GM23338 (cell line): ENCODE measurements at regions not wholly inside any gene's neighbourhood (a gene's known extent, or its start where the extent isn't known, plus 50 kb on each side); places are given as distances from the start of the nearest gene placed in this dataset.

Source experiments
- ATAC-seq: fragments of 200-7000 bp; cut with Tn5 transposase; 3 replicates; pipeline ENCODE4 v1.9.1; 2020
- DNase-seq: peaks from one replicate; pipeline ENCODE4 v3.0.0-alpha.2; 2015; ENCODE audit warnings: low spot score
- H2AFZ ChIP-seq: fragments of 200-600 bp; sonication (generic); 2 replicates; pipeline ENCODE4 v1.8.0; 2016; ENCODE audit warnings: antibody characterized with exemption, mild to moderate bottlenecking, moderate library complexity
- H3F3A ChIP-seq: fragments of 200-600 bp; sonication (generic); replicated peaks from 2 replicates; pipeline ENCODE4 v1.8.0; 2017; ENCODE audit warnings: antibody characterized with exemption, mixed run types, low read depth
- H3K27ac ChIP-seq: fragments of 200-600 bp; sonication (generic); 2 replicates; pipeline ENCODE4 v1.6.1; 2016; ENCODE audit warnings: low read depth
- H3K27me3 ChIP-seq: fragments of 200-600 bp; sonication (generic); 2 replicates; pipeline ENCODE4 v1.8.0; 2016; ENCODE audit warnings: mild to moderate bottlenecking, mixed run types, moderate library complexity; ENCODE audit not compliant: insufficient read depth
- H3K36me3 ChIP-seq: fragments of 200-600 bp; sonication (generic); 2 replicates; pipeline ENCODE4 v1.8.0; 2016; ENCODE audit warnings: mild to moderate bottlenecking; ENCODE audit not compliant: insufficient read depth
- H3K4me1 ChIP-seq: fragments of 200-600 bp; sonication (generic); 2 replicates; pipeline ENCODE4 v1.8.0; 2016; ENCODE audit warnings: mild to moderate bottlenecking, moderate library complexity; ENCODE audit not compliant: insufficient read depth
- H3K4me2 ChIP-seq: fragments of 200-600 bp; sonication (generic); 2 replicates; pipeline ENCODE4 v1.7.1; 2017; ENCODE audit warnings: mixed run types
- H3K4me3 ChIP-seq: fragments of 200-600 bp; sonication (generic); 2 replicates; pipeline ENCODE4 v1.6.1; 2016; ENCODE audit warnings: mixed run types
- H3K79me2 ChIP-seq: fragments of 200-600 bp; sonication (generic); replicated peaks from 2 replicates; pipeline ENCODE4 v1.8.0; 2017; ENCODE audit warnings: mild to moderate bottlenecking; ENCODE audit not compliant: insufficient read depth
- H3K9me2 ChIP-seq: fragments of 200-600 bp; sonication (generic); 2 replicates; pipeline ENCODE4 v1.8.0; 2017; ENCODE audit not compliant: insufficient read depth
- H4K20me1 ChIP-seq: fragments of 200-600 bp; sonication (generic); replicated peaks from 2 replicates; pipeline ENCODE4 v1.8.0; 2017; ENCODE audit warnings: mild to moderate bottlenecking; ENCODE audit not compliant: insufficient read depth
- H3K27ac Mint-ChIP-seq: 2 replicates; pipeline ENCODE4 v1.8.0; 2020; ENCODE audit warnings: inconsistent platforms, mild to moderate bottlenecking, moderate library complexity, mixed read lengths
- H3K27me3 Mint-ChIP-seq: 3 replicates; pipeline ENCODE4 v1.8.0; 2022; ENCODE audit warnings: low read depth, mild to moderate bottlenecking, moderate library complexity, mixed read lengths, inconsistent platforms; ENCODE audit not compliant: insufficient read depth, poor library complexity
- H3K36me3 Mint-ChIP-seq: 3 replicates; pipeline ENCODE4 v1.8.0; 2021; ENCODE audit warnings: low read depth, mild to moderate bottlenecking, inconsistent platforms, moderate library complexity, mixed read lengths
- H3K4me1 Mint-ChIP-seq: 3 replicates; pipeline ENCODE4 v1.8.0; 2020; ENCODE audit warnings: mild to moderate bottlenecking, inconsistent platforms, mixed read lengths
- H3K4me3 Mint-ChIP-seq: 3 replicates; pipeline ENCODE4 v1.8.0; 2021; ENCODE audit warnings: moderate library complexity, mild to moderate bottlenecking, inconsistent platforms, mixed read lengths
- H3K9me3 Mint-ChIP-seq: 3 replicates; pipeline ENCODE4 v1.8.0; 2020; ENCODE audit warnings: moderate library complexity, mild to moderate bottlenecking, inconsistent platforms, mixed read lengths
- CREB1 ChIP-seq: fragments of 250-450 bp; sonication (Bioruptor Pico); IDR thresholded peaks from 2 replicates; pipeline ENCODE4 v1.5.0; 2020; ENCODE audit warnings: low read depth, mild to moderate bottlenecking, moderate library complexity
- EZH2 ChIP-seq: fragments of 200-600 bp; sonication (generic); IDR thresholded peaks from one replicate; pipeline ENCODE4 v1.8.0; 2017; ENCODE audit warnings: antibody characterized with exemption, mild to moderate bottlenecking, low read depth; ENCODE audit not compliant: unreplicated experiment
- EZH2phosphoT487 ChIP-seq: fragments of 200-600 bp; sonication (generic); IDR thresholded peaks from one replicate; pipeline ENCODE4 v1.8.1; 2018; ENCODE audit warnings: antibody characterized with exemption; ENCODE audit not compliant: unreplicated experiment
- JUNB ChIP-seq: IDR thresholded peaks from one replicate; pipeline ENCODE4 v1.6.1; 2016; ENCODE audit warnings: antibody characterized with exemption; ENCODE audit not compliant: unreplicated experiment
- NANOG ChIP-seq: IDR thresholded peaks from 2 replicates; pipeline ENCODE4 v1.6.1; 2016; ENCODE audit warnings: antibody characterized with exemption, borderline replicate concordance
- POLR2AphosphoS5 ChIP-seq: IDR thresholded peaks from 2 replicates; pipeline ENCODE4 v1.6.1; 2016; ENCODE audit warnings: antibody characterized with exemption, low read depth
- STAT1 ChIP-seq: IDR thresholded peaks from one replicate; pipeline ENCODE4 v1.6.1; 2016; ENCODE audit warnings: antibody characterized with exemption; ENCODE audit not compliant: unreplicated experiment
- ZNF114 ChIP-seq: fragments of 250-450 bp; sonication (Bioruptor Pico); IDR thresholded peaks from 2 replicates; pipeline ENCODE4 v1.5.0; 2020; ENCODE audit warnings: mild to moderate bottlenecking, moderate library complexity
- ZNF331 ChIP-seq: fragments of 250-450 bp; sonication (Bioruptor Pico); IDR thresholded peaks from 2 replicates; pipeline ENCODE4 v1.5.0; 2020; ENCODE audit warnings: low read depth, mild to moderate bottlenecking, moderate library complexity
- TF ChIP-seq, protein P1 (sequence below): IDR thresholded peaks from 2 replicates; pipeline ENCODE4 v1.6.1; 2016; ENCODE audit warnings: antibody characterized with exemption
- TF ChIP-seq, protein P2 (sequence below), 2 experiments: fragments of 200-600 bp in 1 of 2; sonication (generic) in 1 of 2; conservative IDR thresholded peaks; 2 replicates each; pipeline versions ENCODE4 v1.5.1 to v1.6.1; 2016 to 2017; ENCODE audit warnings: antibody characterized with exemption in 2 of 2, low read depth in 2 of 2, mild to moderate bottlenecking in 2 of 2, moderate library complexity in 1 of 2
- TF ChIP-seq, protein P3 (sequence below): IDR thresholded peaks from one replicate; pipeline ENCODE4 v1.6.1; 2018; ENCODE audit warnings: antibody characterized with exemption; ENCODE audit not compliant: unreplicated experiment
- TF ChIP-seq, protein P4 (sequence below): fragments of 250-450 bp; sonication (Bioruptor Pico); IDR thresholded peaks from 2 replicates; pipeline ENCODE4 v1.5.0; 2020; ENCODE audit warnings: mild to moderate bottlenecking, moderate library complexity

DNA sequence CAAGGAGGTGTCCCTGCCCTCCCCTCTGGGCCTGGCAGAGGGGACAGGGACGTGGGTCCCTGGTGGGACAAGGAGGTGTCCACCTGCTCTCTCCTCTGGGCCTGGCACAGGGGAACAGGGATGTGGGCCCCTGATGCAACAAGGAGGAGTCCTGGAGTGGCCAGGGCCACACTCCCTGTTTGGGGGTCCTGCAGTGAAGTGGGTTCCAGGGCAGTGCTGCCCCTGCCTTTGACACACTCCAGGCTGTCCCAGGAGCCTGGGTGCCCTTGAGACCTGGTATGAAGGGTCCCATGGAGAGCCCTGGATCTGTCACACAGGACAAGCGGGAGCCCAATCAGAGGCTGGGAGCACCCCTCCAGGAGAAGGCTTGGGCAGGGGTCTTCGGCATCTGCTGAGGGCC, 75.8 kb upstream of the GPC1 start:
- Histone ChIP-seq H3K9me2 (no peaks in the 10 kb centered on the region), H3K4me2 (no peak overlapping the region), H3F3A (no peaks in the 10 kb centered on the region), H2AFZ (no peak overlapping the region), H3K27ac (no peak overlapping the region), H3K27me3 (no peaks in the 10 kb centered on the region), H4K20me1 (no peaks in the 10 kb centered on the region), H3K79me2 (no peaks in the 10 kb centered on the region), H3K36me3 (no peaks in the 10 kb centered on the region), H3K4me3 (no peak overlapping the region), H3K4me1 (no peaks in the 10 kb centered on the region)
- DNase-seq (no peak), ATAC-seq (no peak)
- Mint-ChIP-seq H3K36me3 (peaks cover 8% of the 10 kb centered on the region; the same call in 2 of the 3 replicates), H3K4me1 (peaks cover 6% of the 10 kb centered on the region; the same call in 2 of the 3 replicates), H3K27me3 (peaks cover 18% of the 10 kb centered on the region), H3K27ac (no peak overlapping the region), H3K9me3 (peaks cover 21% of the 10 kb centered on the region), H3K4me3 (no peak overlapping the region)
- TF ChIP-seq JUNB, result no peak
- no peak for TF ChIP-seq ZNF114
- TF ChIP-seq EZH2, result no peak
- TF ChIP-seq ZNF331, result no peak
- no peak for TF ChIP-seq NANOG
- TF ChIP-seq, protein P1, sequence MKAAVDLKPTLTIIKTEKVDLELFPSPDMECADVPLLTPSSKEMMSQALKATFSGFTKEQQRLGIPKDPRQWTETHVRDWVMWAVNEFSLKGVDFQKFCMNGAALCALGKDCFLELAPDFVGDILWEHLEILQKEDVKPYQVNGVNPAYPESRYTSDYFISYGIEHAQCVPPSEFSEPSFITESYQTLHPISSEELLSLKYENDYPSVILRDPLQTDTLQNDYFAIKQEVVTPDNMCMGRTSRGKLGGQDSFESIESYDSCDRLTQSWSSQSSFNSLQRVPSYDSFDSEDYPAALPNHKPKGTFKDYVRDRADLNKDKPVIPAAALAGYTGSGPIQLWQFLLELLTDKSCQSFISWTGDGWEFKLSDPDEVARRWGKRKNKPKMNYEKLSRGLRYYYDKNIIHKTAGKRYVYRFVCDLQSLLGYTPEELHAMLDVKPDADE, result no peak
- no peak for TF ChIP-seq CREB1 (CRISPR knock-in tag)
- no peak for TF ChIP-seq STAT1
- TF ChIP-seq, protein P2, sequence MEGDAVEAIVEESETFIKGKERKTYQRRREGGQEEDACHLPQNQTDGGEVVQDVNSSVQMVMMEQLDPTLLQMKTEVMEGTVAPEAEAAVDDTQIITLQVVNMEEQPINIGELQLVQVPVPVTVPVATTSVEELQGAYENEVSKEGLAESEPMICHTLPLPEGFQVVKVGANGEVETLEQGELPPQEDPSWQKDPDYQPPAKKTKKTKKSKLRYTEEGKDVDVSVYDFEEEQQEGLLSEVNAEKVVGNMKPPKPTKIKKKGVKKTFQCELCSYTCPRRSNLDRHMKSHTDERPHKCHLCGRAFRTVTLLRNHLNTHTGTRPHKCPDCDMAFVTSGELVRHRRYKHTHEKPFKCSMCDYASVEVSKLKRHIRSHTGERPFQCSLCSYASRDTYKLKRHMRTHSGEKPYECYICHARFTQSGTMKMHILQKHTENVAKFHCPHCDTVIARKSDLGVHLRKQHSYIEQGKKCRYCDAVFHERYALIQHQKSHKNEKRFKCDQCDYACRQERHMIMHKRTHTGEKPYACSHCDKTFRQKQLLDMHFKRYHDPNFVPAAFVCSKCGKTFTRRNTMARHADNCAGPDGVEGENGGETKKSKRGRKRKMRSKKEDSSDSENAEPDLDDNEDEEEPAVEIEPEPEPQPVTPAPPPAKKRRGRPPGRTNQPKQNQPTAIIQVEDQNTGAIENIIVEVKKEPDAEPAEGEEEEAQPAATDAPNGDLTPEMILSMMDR (conservative IDR thresholded peaks at IDR 0.05; ENCODE audit: low read depth in 2 of 2), result no peak
- no peak for TF ChIP-seq EZH2phosphoT487
- no peak for TF ChIP-seq POLR2AphosphoS5
- TF ChIP-seq, protein P3, sequence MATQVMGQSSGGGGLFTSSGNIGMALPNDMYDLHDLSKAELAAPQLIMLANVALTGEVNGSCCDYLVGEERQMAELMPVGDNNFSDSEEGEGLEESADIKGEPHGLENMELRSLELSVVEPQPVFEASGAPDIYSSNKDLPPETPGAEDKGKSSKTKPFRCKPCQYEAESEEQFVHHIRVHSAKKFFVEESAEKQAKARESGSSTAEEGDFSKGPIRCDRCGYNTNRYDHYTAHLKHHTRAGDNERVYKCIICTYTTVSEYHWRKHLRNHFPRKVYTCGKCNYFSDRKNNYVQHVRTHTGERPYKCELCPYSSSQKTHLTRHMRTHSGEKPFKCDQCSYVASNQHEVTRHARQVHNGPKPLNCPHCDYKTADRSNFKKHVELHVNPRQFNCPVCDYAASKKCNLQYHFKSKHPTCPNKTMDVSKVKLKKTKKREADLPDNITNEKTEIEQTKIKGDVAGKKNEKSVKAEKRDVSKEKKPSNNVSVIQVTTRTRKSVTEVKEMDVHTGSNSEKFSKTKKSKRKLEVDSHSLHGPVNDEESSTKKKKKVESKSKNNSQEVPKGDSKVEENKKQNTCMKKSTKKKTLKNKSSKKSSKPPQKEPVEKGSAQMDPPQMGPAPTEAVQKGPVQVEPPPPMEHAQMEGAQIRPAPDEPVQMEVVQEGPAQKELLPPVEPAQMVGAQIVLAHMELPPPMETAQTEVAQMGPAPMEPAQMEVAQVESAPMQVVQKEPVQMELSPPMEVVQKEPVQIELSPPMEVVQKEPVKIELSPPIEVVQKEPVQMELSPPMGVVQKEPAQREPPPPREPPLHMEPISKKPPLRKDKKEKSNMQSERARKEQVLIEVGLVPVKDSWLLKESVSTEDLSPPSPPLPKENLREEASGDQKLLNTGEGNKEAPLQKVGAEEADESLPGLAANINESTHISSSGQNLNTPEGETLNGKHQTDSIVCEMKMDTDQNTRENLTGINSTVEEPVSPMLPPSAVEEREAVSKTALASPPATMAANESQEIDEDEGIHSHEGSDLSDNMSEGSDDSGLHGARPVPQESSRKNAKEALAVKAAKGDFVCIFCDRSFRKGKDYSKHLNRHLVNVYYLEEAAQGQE, result no peak
- TF ChIP-seq, protein P4, sequence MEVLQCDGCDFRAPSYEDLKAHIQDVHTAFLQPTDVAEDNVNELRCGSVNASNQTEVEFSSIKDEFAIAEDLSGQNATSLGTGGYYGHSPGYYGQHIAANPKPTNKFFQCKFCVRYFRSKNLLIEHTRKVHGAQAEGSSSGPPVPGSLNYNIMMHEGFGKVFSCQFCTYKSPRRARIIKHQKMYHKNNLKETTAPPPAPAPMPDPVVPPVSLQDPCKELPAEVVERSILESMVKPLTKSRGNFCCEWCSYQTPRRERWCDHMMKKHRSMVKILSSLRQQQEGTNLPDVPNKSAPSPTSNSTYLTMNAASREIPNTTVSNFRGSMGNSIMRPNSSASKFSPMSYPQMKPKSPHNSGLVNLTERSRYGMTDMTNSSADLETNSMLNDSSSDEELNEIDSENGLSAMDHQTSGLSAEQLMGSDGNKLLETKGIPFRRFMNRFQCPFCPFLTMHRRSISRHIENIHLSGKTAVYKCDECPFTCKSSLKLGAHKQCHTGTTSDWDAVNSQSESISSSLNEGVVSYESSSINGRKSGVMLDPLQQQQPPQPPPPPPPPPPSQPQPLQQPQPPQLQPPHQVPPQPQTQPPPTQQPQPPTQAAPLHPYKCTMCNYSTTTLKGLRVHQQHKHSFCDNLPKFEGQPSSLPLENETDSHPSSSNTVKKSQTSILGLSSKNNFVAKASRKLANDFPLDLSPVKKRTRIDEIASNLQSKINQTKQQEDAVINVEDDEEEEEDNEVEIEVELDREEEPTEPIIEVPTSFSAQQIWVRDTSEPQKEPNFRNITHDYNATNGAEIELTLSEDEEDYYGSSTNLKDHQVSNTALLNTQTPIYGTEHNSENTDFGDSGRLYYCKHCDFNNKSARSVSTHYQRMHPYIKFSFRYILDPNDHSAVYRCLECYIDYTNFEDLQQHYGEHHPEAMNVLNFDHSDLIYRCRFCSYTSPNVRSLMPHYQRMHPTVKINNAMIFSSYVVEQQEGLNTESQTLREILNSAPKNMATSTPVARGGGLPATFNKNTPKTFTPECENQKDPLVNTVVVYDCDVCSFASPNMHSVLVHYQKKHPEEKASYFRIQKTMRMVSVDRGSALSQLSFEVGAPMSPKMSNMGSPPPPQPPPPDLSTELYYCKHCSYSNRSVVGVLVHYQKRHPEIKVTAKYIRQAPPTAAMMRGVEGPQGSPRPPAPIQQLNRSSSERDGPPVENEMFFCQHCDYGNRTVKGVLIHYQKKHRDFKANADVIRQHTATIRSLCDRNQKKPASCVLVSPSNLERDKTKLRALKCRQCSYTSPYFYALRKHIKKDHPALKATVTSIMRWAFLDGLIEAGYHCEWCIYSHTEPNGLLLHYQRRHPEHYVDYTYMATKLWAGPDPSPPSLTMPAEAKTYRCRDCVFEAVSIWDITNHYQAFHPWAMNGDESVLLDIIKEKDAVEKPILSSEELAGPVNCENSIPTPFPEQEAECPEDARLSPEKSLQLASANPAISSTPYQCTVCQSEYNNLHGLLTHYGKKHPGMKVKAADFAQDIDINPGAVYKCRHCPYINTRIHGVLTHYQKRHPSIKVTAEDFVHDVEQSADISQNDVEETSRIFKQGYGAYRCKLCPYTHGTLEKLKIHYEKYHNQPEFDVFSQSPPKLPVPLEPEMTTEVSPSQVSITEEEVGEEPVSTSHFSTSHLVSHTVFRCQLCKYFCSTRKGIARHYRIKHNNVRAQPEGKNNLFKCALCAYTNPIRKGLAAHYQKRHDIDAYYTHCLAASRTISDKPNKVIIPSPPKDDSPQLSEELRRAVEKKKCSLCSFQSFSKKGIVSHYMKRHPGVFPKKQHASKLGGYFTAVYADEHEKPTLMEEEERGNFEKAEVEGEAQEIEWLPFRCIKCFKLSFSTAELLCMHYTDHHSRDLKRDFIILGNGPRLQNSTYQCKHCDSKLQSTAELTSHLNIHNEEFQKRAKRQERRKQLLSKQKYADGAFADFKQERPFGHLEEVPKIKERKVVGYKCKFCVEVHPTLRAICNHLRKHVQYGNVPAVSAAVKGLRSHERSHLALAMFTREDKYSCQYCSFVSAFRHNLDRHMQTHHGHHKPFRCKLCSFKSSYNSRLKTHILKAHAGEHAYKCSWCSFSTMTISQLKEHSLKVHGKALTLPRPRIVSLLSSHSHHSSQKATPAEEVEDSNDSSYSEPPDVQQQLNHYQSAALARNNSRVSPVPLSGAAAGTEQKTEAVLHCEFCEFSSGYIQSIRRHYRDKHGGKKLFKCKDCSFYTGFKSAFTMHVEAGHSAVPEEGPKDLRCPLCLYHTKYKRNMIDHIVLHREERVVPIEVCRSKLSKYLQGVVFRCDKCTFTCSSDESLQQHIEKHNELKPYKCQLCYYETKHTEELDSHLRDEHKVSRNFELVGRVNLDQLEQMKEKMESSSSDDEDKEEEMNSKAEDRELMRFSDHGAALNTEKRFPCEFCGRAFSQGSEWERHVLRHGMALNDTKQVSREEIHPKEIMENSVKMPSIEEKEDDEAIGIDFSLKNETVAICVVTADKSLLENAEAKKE (CRISPR knock-in tag), result no peak
